DMS79 treated with DMSO at 0.1 percent for 48 hours (cell line): ENCODE measurements at regions not wholly inside any gene's neighbourhood (a gene's known extent, or its start where the extent isn't known, plus 50 kb on each side); places are given as distances from the start of the nearest gene placed in this dataset.
A peak's percentile ranks its signal among the peaks of the same experiment; 100 is the strongest.
"Not testable (repeated sequence)": the region's sequence is repeated elsewhere in the genome, so short reads cannot be mapped to it uniquely, and the experiment has no call there.

Experiments used
- DNase-seq: peaks from one replicate; lab custom pipeline; 2025; lab: John Stamatoyannopoulos, UW

DNA sequence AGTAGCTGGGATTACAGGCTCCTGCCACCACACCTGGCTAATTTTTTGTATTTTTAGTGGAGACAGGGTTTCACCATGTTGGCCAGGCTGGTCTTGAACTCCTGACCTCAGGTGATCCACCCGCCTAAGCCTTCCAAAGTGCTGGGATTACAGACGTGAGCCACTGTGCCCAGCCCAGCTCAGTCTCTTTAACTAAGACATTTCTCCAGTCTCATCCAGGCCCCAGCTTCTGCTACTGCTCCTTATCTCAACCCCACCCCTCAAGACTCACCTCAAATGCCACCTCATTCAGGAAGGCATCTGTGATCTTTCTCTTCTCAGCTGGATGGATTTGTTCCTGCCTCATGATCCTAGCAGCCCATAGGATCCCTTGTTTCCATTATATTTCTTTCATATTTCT, 85.9 kb upstream of the GRAMD1B start:
- DNase-seq: not testable (repeated sequence)

DNA sequence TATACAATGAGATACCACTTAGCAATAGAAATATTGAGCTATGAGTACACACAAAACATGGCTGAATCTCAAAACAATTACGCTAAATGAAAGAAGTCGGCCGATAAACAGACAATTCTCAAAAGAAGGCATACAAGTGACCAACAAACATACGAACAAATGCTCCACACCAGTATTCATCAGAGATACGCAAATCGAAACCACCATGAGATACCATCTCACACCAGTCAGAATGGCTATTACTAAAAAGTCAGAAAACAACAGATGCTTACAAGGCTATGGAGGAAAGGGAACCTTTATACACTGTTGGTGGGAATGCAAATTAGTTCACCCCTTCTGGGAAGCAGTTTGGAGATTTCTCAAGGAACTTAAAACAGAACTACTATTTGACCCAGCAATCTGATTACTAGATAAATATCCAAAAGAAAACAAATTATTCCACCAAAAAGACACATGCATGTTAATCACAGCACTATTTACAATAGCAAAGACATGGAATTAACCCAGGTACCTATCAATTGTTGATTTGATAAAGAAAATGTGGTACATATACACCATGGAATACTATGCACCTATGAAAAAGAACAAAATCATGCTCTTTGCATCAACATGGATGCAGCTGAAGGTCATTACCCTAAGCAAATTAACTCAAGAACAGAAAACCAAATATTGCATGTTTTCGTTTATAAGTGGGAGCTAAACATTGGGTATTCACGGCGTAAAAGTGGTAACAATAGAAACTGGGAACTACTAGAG, 90.9 kb upstream of the GRAMD1B start:
- no peak for DNase-seq

DNA sequence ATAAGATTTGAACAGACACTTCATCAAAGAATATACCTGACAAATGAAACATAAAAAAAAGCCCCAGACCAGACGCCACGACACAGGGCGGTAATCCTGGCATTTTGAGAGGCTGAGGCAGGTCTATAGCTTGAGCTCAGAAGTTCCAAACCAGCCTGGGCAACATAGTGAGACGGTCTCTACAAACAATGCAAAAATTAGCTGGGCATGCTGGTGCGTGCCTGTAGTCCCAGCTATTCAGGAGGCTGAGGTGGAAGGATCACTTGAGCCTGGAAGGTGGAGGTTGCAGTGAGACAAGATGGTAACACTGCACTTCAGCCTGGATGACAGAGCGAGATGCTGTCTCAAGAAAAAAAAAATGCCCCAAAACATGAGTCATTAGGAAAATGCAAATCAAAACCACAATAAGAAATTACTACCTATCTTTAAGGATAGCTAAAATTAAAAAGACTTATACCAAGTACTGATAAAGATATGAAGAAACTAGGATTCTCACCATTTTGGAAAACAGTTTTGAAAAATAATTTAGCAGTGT, 91.7 kb upstream of the GRAMD1B start:
- DNase-seq: no peak

DNA sequence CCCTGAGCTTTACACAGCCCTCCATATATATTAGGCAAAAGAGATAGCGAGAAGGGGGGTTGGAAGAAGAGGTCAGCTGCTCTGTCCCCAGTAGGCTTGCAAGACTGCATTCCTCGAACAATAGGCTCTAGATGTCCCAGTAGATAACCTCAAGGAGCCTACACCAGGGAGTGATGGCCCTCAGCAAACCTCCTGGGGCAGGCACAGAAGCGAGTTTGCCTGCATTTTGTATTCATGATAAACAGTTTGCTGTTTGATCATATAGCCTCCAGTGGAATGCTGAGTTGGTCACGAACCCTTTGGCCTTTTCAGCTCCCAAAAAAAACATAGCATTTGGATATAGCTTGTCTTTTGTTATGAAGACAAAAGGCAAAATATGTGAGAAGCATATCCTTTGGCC, 95.1 kb upstream of the GRAMD1B start:
- no peak for DNase-seq

DNA sequence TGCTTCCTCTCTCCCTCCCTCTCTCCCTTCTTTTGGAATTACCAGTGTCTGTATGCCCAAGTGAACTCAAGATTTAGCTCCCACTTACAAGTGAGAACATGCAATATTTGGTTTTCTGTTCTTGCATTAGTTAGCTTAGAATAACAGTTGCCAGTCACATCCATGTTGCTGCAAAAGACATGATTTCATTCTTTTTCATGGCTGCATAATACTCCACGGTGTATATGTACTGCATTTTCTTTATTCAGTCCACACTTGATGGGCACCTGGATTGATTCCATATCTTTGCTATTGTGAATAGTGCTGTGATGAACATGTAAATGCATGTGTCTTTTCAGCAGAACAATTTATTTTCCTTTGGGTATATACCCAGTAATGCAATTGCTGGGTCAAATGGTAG, 97.5 kb upstream of the GRAMD1B start:
- DNase-seq: not testable (repeated sequence)

DNA sequence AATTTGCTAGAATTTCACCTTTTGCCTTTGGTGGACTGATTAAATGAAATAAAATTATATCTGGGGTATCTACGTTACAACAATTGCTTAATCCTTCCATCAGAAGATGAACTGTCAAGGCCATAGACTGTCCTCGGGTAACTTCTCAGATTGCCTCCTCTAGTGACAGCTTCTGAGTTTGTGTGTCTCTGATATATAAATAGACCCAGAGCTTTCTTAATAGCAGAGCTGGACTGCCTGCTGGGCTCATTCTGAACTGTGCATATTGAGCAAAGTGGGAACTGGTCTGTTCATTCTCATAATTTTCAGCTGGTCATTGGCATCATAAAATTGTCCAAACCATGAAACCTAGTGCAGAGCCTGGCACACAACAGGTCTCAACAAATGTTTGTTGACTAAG, 99.1 kb upstream of the GRAMD1B start:
- no peak for DNase-seq

DNA sequence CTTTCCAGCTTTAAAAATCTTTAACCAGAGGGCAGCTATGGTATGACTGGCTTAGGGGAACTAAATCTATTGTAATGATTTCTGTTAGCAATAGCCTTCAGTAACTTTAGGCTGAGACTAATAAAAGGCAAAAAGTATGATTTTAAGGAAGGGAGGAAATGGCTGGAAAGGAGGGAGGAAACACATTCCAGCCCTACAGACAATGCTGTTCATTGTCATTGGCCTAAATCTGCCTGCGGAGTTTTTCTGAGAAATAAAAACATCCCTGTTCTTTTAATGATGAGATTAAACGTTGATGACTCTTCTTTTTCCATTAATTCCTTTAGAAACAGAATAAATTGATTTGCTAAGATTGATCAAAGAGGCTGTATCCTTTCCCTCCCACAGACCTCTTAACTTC, 99.6 kb upstream of the GRAMD1B start:
- no peak for DNase-seq

DNA sequence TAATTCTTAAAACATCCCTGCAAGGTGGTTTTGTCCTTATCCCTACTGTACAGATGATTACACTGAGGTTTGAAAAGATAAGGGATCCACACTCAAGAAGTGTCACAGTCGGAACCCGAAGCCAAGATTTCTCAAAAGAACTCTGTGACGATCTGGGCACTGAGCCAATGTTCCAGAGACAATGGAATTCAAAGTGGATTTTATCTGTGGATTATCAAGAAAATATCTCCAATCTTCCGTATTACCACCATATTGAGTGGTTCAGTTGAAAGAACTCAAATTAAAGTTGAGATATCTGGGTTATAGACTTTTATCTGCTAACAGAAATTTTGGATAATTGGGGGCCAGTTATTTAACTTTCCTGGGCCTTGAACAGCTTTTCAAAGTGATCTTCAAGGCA, 100.0 kb upstream of the GRAMD1B start:
- no peak for DNase-seq

DNA sequence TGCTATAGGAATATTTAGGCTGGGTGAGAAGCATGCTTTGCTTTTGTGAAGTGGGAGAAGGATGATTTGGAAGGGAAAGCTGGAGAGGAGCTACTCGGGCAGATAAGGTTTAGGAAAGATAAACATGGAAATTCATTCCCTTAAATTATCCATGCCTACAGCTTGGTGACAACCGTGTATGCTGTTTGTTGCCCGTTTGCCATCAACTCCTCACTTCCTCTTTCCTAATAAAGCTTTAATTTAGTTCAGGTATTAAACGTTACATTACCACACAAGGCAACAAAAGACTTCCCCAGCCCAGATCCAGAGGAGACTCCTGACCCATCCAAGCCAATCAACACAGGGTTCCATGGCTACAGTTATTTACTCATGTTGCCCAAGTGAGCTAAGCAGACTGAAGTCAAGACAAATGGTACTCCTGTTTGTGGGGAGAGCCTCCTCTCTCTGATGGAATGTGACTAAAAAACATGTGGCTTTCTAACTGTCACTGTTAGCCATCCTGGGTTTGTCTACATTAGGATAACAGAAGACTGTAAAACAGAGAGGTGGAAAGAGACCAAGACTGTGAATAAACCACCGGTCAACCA, 101.7 kb upstream of the GRAMD1B start:
- DNase-seq: no peak

DNA sequence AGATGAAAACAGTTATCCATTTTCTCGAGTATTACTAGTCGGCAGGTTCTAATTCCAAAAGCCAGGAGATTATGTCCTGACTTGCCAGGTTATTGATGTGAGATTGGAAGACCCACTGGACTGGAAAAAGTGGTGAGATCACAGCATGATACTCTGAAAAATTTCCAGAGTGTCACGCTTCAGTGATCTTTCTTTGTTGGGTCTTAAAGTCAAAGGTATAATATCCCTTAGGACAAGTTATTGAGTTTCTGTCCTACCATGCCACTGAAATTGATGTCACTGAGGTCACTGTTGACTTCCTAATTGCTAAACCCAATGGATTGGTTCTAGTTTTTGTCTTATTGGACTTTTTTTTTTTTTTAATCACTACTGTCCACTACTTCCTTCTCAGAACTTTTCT, 104.5 kb upstream of the GRAMD1B start:
- no peak for DNase-seq

DNA sequence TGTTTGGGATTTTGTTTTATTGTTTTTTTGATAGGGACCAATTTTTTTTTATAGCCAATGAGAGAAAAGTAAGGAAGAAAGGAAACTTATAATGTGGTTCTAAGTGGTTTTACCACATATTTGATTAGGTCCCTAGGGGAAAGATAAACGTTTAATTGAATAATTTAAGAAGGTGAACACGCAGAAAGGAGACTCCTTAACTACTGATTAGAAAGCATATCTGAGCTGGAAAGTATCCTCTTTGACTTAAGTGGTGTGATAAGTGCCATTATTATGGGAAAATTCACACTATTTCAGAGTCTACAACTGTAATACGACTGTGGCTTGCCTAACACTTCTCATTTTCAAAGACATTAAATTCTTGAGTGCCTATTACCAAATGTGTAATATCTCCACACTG, 106.5 kb upstream of the GRAMD1B start:
- peak; percentile 96 for DNase-seq

DNA sequence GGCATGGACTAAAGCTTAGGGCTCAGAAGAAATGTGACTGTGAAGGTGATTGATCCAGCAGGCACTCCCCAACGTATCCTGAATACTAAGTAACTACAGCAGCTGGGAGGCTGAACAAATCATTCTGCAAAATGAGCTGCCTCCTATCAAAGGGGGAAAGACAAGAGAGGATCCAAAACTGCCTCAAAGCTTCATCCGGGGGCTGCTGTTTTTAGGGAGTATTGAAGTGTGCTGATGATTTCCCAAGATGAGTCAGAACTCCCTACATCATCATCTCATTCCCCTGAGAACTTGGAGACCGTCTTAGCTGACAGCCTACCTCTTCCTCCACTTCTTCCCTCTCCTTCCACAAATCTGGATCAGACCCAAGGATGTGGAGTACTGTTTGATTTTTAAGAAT, 108.4 kb upstream of the GRAMD1B start:
- DNase-seq: no peak

DNA sequence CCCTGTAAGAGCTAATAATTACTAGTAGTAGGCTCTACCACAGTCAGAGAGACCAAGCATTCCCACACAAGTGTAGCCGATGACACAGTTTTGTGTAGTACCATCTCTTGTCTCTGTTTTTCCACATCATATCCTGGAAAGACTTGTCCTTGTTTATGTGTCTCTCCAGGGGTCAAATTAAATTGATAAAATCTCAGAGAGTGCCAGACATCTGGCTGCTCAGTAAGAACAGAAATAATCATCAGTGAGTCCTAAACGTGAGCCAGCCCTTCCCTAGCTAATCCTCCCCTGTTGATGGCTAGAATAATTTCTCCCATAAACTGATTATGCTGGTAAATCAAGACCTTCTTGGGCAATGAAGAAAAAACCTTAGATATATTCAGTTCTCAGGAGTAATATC, 111.4 kb upstream of the GRAMD1B start:
- no peak for DNase-seq

DNA sequence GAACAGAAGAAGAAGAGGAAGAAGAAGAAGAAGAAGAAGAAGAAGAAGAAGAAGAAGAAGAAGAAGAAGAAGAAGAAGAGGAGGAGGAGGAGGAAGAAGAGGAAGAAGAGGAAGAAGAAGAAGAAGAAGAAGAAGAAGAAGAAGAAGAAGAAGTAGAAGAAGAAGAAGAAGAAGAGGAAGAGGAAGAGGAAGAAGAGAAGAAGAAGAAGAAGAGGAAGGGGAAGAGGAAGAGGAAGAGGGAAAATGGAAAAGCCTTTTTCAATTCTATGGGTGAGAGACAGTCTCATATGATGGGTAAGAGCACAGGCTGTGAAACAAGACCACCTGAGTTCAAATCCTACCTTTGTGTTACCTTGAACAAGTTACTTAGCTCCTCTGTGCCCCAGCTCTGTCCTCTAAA, 111.9 kb upstream of the GRAMD1B start:
- DNase-seq: not testable (repeated sequence)

DNA sequence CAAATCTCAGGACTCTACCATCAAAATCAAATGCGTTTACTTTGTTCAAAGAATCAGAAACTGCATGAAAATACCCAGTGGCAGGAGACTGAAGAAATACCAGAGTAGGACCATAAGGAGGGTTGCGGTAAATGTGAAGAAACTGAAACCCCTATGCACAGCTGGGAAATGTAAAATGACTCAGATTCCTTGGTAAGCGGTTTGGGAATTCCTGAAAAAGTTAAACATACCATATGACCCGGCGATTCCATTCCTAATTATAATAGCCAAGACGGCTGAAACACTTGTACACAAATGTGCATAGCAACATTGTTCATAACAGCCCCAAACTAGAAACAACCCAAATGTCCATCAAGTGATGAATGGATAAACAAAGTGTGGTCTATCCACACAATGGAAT, 114.1 kb upstream of the GRAMD1B start:
- DNase-seq: no peak

DNA sequence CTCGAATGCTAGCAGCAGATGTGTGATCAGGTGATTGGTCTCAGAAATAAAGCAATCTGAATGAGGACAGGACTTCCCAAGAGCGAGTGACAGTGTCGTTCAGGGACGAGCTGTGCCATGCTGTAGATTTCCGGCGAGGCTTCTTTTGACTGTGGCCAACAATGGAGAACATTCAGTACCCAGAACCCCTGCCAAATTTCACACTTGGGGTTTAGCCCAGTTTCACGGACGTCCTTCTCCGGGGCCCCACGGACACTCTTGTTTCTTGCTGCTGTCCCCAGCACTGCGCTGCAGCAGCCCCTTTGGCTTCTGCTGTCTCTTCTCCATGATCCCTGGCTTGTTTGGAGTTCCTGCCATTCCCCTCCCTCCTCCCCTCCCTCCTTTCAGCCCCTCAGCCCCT, 115.1 kb upstream of the GRAMD1B start:
- no peak for DNase-seq

DNA sequence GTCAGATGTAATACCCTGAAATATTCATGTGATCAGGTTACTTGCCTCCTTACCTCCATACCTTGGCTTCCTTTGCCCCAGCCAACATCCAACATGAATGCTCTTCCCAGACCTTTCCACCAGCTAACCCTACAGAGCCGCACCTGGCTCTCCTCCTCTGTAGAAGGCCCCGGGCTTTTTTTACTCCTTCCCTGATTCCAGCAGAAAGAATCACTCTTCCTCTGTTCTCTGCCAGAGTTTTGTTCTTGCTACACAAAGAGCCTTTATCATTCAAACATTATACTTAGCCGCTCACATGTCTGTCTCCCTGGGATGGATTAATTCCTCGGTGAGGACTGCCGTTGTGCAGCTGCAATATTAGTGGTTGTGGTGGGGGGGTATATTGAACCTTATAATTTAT, 116.8 kb upstream of the GRAMD1B start:
- DNase-seq: no peak

DNA sequence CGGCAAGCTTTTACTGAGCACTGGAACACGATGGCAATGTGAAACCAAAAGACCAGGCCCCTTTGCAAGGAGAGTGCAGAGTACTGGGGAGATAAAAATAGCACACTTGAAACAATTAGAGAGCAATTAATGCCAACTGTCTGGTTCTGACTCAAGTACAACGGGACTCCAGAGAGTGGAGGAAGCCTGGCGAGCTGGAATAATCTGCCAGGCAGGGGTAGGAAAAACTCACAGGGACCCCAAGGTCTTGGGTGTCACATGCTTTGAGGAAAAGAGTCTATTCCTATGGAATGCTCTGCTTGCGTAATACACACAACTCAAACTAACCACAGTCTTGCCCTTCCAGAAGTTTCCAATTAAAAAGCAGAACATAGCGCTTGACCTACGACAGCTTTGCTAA, 113.0 kb upstream of the CLMP start:
- DNase-seq: peak; percentile 99

DNA sequence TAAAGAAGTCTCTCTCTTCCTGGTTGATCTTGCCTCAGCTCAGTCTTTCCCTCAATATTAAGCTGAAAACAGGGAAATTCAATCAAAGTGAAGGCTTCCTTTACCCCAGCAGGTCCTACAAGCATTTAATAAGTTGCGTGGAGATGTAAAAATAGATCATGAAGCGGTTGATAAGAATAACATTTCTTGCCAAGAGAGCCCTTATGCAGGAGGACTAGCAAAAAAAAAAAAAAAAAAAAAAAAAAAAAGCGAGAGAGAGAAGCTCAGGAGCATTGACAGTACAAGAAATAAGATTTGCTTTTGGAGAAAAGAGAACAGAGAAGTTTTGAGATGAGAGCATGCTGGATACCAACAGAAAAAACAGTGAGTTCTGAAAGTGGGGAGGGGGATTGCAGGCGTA, 112.2 kb upstream of the CLMP start:
- peak; percentile 60 for DNase-seq

DNA sequence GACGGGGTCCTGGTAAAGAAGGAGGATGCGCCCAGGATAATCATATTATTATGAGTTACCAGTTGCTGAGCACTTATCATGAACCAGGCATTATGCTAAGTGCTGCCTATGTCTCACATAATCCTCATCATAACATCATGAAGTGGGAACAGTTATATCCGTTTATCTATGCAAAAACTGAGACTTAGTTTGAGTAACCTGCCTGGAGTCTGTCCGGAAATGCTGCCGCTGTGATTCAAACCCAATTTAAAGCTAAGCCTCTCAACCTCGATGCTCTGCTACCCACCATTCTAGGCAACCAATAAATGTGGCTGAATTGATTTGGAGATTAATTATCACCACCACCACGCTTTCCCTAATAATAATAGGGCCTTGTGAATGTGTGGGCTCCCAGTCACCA, 111.5 kb upstream of the CLMP start:
- no peak for DNase-seq

DNA sequence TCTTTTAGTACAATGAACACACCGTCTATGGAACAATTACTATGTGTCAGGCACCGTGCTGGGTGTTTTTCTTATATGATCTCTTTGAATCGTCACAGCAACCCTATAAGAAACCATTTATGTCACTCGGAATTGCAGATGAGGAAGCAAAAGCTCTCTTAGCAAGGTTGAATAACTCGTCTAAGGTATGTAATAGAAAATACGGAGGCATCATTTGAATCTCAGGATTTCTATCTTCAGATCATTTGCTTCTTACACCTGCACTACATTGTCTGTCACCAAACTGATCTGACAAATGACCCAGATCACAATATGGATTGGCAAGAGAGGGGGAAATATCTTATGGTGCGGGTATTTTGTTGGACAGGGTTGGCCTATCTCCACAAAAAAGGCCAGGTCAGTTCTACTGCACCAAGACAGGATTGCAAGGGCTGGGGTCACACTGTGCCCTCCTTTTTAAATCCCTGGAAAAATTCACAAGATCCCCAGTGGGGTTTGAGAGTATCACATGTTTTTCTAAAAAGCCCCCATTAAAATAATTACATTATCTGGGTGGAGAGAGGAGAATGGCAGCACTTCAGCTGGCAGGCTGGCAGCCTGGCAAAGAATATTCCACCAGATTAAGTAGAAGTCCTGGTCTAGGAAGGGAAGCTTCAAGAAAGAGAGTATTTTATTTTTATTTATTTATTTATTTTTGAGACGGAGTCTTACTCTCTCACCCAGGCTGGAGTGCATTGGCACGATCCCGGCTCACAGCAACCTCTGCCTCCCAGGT, 110.7 kb upstream of the CLMP start:
- DNase-seq: no peak

DNA sequence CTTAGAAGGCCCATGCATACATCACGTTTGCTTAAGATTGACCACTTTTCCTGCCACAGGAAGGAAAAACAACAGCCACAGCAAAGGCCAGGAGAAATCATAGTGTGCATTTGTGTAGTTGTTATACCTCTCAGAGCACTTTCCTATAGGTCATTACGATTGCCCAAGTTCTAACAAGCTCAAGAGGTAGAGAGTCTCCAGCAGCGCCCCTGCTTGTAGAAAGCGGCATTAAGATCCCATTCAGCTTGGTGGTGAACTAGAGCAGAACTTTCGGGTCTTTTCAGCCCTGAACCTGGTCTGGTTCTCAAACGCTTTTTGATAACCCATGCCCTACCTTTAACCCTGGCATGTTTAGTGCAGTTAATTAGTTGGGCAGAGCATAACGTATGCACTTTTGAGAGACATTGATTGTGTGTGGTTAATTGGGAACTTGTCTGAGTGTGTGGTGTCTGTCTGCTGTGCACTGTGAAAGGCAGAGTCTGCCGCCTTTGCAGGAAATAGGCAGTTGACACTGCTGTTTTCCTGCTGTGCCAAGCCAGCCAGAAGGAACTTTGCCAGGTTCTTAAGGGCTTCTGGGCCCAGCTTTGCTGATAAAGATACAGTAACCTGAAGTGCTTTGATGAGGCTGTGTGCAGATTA, 109.9 kb upstream of the CLMP start:
- peak; percentile 98 for DNase-seq

DNA sequence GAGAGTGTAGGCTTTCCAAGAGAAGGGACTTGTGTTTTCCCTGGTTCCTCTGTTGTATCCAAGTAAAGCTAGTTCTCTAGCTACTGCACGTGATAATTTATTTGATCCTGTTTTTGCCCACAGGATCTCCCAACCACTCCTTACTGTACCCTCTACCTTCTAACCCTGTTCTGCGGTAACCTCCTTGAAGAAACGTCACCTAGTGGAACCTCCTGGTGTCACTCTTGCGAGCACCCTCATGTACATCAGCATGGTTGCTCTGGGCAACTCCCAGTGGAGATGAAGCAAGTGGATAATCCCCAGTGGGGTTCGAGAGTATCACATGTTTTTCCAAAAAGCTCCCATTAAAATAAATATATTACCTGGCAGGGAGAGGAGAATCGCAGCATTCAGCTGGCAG, 108.9 kb upstream of the CLMP start:
- DNase-seq: no peak
